A549 (cell line): ENCODE measurements at regions not wholly inside any gene's neighbourhood (a gene's known extent, or its start where the extent isn't known, plus 50 kb on each side); places are given as distances from the start of the nearest gene placed in this dataset.

ENCODE experiments used
- CHD2 ChIP-seq: fragments of 150-350 bp; IDR thresholded peaks from 2 replicates; pipeline ENCODE4 v1.6.1; 2014; ENCODE audit warnings: low read length; ENCODE audit not compliant: partially characterized antibody
- FOXS1 ChIP-seq: fragments of 250-450 bp; sonication (Bioruptor Pico); IDR thresholded peaks from 2 replicates; pipeline ENCODE4 v1.5.0; 2020; ENCODE audit warnings: mild to moderate bottlenecking, moderate library complexity
- MYC ChIP-seq: IDR thresholded peaks from 2 replicates; pipeline ENCODE4 v1.6.1; 2012; ENCODE audit warnings: mild to moderate bottlenecking, inconsistent platforms, low read length, improper control_type of control experiment, borderline replicate concordance
- POLR2A ChIP-seq: IDR thresholded peaks from 2 replicates; pipeline ENCODE4 v1.6.1; 2012; ENCODE audit warnings: mild to moderate bottlenecking, low read length
- RCOR1 ChIP-seq: fragments of 150-350 bp; IDR thresholded peaks from 2 replicates; pipeline ENCODE4 v1.6.1; 2014; ENCODE audit warnings: antibody characterized with exemption, low read length, low read depth
- ZFP36 ChIP-seq: fragments of 450-650 bp; IDR thresholded peaks from 2 replicates; pipeline ENCODE4 v1.6.1; 2014; ENCODE audit warnings: borderline replicate concordance; ENCODE audit not compliant: partially characterized antibody
- TF ChIP-seq, protein P1 (sequence below): fragments of >200 bp; sonication (Bioruptor Twin); formaldehyde crosslinking; IDR thresholded peaks from 3 replicates; pipeline ENCODE4 v1.5.1; 2016

DNA sequence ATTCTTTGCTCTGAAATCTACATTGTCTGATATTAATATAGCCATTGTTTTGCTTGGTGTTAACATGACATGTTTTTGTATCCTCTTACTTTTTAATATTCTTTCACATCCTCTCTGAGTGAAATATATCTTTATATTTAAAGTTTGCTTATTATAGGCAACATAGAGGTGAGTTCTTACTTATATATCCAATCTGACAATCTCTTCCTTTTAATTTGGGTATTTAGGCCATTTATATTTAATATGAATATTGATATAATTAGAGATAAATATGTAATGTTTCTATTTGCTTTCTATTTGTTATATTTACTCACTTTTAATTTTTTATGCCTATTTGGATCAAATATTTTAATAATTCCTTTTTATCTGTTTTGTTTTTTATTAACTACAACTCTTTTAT lies 554.1 kb upstream of the SALL1 start:
- TF ChIP-seq, protein P1, sequence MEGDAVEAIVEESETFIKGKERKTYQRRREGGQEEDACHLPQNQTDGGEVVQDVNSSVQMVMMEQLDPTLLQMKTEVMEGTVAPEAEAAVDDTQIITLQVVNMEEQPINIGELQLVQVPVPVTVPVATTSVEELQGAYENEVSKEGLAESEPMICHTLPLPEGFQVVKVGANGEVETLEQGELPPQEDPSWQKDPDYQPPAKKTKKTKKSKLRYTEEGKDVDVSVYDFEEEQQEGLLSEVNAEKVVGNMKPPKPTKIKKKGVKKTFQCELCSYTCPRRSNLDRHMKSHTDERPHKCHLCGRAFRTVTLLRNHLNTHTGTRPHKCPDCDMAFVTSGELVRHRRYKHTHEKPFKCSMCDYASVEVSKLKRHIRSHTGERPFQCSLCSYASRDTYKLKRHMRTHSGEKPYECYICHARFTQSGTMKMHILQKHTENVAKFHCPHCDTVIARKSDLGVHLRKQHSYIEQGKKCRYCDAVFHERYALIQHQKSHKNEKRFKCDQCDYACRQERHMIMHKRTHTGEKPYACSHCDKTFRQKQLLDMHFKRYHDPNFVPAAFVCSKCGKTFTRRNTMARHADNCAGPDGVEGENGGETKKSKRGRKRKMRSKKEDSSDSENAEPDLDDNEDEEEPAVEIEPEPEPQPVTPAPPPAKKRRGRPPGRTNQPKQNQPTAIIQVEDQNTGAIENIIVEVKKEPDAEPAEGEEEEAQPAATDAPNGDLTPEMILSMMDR = no peak
- no peak for TF ChIP-seq CHD2
- no peak for TF ChIP-seq RCOR1
- TF ChIP-seq FOXS1 (CRISPR knock-in tag) = no peak
- no peak for TF ChIP-seq ZFP36
- no peak for TF ChIP-seq POLR2A
- TF ChIP-seq MYC = no peak
